ENCODE measurements at regions not wholly inside any gene's neighbourhood (a gene's known extent, or its start where the extent isn't known, plus 50 kb on each side); places are given as distances from the start of the nearest gene placed in this dataset.

DNA sequence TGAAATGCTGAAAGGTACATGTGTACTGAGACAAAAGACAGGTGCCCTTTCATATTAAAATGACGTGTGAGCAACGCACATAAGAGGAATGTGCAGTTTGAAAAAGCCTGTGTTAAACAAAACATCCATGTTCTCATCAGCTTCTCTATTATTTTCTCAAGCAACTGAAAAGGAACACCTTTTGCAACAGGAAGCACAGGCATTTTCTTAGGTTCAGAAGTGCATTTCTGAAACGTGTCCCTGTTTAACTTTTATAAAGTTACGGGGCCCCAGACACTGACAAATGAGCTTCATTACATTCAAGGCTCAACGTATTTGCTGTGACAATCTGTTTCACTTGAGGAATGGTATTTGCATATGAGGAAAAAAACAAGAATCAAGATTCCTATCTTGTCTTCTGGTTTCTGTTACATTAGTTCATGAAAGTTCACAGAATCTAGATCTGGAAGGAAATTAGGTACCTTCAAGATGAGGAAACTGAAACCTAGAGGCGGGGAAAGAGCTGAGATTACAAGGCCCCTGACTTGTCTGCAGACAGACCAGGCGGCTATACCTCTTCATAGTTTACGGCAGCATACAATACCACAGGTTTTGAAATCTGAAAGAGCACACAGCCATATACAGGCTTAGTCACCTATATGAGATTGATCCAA lies 431.7 kb downstream of the KLF12 start:
- TF ChIP-seq ZNF274 (IDR thresholded peaks at IDR 0.05; ENCODE audit: low read depth, low read length), result no peak
- no peak for TF ChIP-seq SUZ12 (IDR thresholded peaks at IDR 0.05; ENCODE audit: extremely low read depth, insufficient read depth, insufficient read length)
- no peak for TF ChIP-seq YY1 (IDR thresholded peaks at IDR 0.05; ENCODE audit: insufficient read depth, insufficient read length)
